Heart left ventricle (tissue), 16 donors: ENCODE measurements at regions not wholly inside any gene's neighbourhood (a gene's known extent, or its start where the extent isn't known, plus 50 kb on each side); places are given as distances from the start of the nearest gene placed in this dataset.
A peak's percentile ranks its signal among the peaks of the same experiment; 100 is the strongest.

Experiments used
- ATAC-seq, 4 donors: fragments of 200-7000 bp; cut with Tn5 transposase; one replicate each; pipeline ENCODE4 v1.9.1; 2020 to 2022; ENCODE audit warnings: moderate library complexity in 4 of 4, mild to moderate bottlenecking in 3 of 4, moderate number of reproducible peaks in 1 of 4
- DNase-seq, 5 donors: peaks; one replicate each; pipeline ENCODE4 v3.0.0-alpha.2; 2020
- H3K27ac ChIP-seq, 12 donors: fragments of 200-600 bp; sonication (generic) in 4 of 12; one replicate each; pipeline versions ENCODE4 v1.5.0 to v1.8.0; 2016 to 2022; ENCODE audit warnings: mild to moderate bottlenecking in 2 of 12
- H3K27me3 ChIP-seq, 9 donors: fragments of 200-600 bp; sonication (generic) in 2 of 9; one replicate each; pipeline versions ENCODE4 v1.5.1 to v1.8.0; 2016 to 2022; ENCODE audit warnings: mild to moderate bottlenecking in 3 of 9
- H3K36me3 ChIP-seq, 9 donors: fragments of 200-600 bp; sonication (generic) in 2 of 9; one replicate each; pipeline versions ENCODE4 v1.5.0 to v1.8.0; 2018 to 2022; ENCODE audit warnings: mild to moderate bottlenecking in 2 of 9
- H3K4me1 ChIP-seq, 12 donors: fragments of 200-600 bp; sonication (generic) in 4 of 12; one replicate each; pipeline versions ENCODE4 v1.5.0 to v1.8.0; 2016 to 2022; ENCODE audit warnings: mild to moderate bottlenecking in 3 of 12
- H3K4me3 ChIP-seq, 12 donors: fragments of 200-600 bp; sonication (generic) in 4 of 12; one replicate each; pipeline versions ENCODE4 v1.5.0 to v1.8.0; 2017 to 2022; ENCODE audit warnings: mild to moderate bottlenecking in 9 of 12, moderate library complexity in 4 of 12
- H3K9me3 ChIP-seq, 12 donors: fragments of 200-600 bp; sonication (generic) in 4 of 12; one replicate each; pipeline versions ENCODE4 v1.5.0 to v1.8.0; 2016 to 2022; ENCODE audit warnings: mild to moderate bottlenecking in 1 of 12
- POLR2A ChIP-seq, 2 donors: fragments of 450-650 bp; IDR thresholded peaks; one replicate each; pipeline ENCODE4 v1.6.1; 2017; ENCODE audit warnings: antibody characterized with exemption in 2 of 2, mild to moderate bottlenecking in 2 of 2, moderate library complexity in 2 of 2
- WGBS, 4 donors: extraction: QIAGEN DNeasy Blood & Tissue Kit in 2 of 4; methylation state at CpG; one replicate each; pipeline versions ENCODE4 v1.1.5 to v1.1.7; 2013 to 2018; 5-methylcytosine and 5-hydroxymethylcytosine counted together
- intact Hi-C, 10 donors: fragments of 100-400 bp; cut with DNase I; formaldehyde crosslinking; loops; one replicate each; pipeline versions ENCODE4 v1.11.1 to v1.14.2; 2022
- TF ChIP-seq, protein P1 (sequence below), 12 donors: fragments of 200-600 bp; sonication (generic) in 4 of 12; IDR thresholded peaks; one replicate each; pipeline versions ENCODE4 v1.5.0 to v1.8.0; 2018 to 2022; ENCODE audit warnings: antibody characterized with exemption in 12 of 12, mild to moderate bottlenecking in 5 of 12
- donor health status: ischemic (EF 13 %, LVEDD 7.1; RV severe dilation, severe dysfunction).
- donor health status: healthy with polysubstance abuse.
- donor health status: DM: no; HTN: yes; CAD: no.
- donor health status: DM: no; HTN: no; CAD: no.
- donor health status: ischemic (EF 25% LVEDD 6.9; RV normal size, moderate dysfunction).
- donor health status: ischemic (EF 25% LVEDD 5.7; RV mildly dilated, moderate dysfunction).
- donor health status: healthy.
- donor health status: DM: yes; HTN: yes; CAD: no.
- donor health status: ischemic (EF 35%, LVEDD 5.7; RV mildly dilated, moderate dysfunction).
- donor health status: nonischemic (EF 11% LVEDD 7.7; RV severe dilation, severe dysfunction).
- donor health status: DM: yes; HTN: yes; CAD: no.
- donor health status: PGD.
- donor health status: ischemic (EF 29% LVEDD 5.4; RV normal size, mild dysfunction).
- donor health status: nonischemic (EF 23%, LVEDD 6.1; RV moderate dilation, normal function).

DNA sequence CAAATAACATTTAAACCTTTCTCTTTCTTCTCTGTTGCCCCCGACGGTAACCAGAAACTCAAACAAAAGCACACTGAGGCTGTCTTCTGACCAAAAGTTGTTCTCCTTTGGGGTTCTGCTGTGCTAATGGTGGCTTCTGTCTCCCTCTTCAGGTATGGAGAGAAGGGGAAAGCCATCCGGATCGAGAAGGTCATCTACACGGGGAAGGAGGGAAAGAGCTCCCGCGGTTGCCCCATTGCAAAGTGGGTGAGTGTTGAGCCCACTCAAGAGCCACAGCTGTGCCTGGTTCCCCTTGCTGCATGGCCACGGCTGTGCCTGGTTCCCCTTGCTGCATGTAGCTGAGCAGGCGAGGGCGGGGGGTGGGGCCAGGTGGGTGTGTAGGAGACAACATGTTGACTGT lies 67.4 kb downstream of the BOLA3 start:
- Histone ChIP-seq H3K27ac (peak overlapping the region in 1 of 12 donors; percentile 33), H3K4me1 (peaks cover 0 to 30% (median 21%) of the 10 kb centered on the region in 12 donors), H3K36me3 (peaks cover 0 to 53% (median 8%) of the 10 kb centered on the region in 9 donors), H3K9me3 (no peaks in the 10 kb centered on the region), H3K4me3 (no peak overlapping the region), H3K27me3 (no peaks in the 10 kb centered on the region)
- DNase-seq: no peak
- WGBS, 4 donors: 66 to 86% (median 79%) methylated on average over 8 to 10 of the region's 10 CpGs
- TF ChIP-seq POLR2A (IDR thresholded peaks at IDR 0.05): no peak
- TF ChIP-seq, protein P1, sequence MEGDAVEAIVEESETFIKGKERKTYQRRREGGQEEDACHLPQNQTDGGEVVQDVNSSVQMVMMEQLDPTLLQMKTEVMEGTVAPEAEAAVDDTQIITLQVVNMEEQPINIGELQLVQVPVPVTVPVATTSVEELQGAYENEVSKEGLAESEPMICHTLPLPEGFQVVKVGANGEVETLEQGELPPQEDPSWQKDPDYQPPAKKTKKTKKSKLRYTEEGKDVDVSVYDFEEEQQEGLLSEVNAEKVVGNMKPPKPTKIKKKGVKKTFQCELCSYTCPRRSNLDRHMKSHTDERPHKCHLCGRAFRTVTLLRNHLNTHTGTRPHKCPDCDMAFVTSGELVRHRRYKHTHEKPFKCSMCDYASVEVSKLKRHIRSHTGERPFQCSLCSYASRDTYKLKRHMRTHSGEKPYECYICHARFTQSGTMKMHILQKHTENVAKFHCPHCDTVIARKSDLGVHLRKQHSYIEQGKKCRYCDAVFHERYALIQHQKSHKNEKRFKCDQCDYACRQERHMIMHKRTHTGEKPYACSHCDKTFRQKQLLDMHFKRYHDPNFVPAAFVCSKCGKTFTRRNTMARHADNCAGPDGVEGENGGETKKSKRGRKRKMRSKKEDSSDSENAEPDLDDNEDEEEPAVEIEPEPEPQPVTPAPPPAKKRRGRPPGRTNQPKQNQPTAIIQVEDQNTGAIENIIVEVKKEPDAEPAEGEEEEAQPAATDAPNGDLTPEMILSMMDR (IDR thresholded peaks at IDR 0.05): peak in 4 of 12 donors; percentile 12 to 24 (median 22)
- peak in 2 of 4 donors; percentile 21 to 23 for ATAC-seq
- intact Hi-C loops: loop anchor here in 1 of 10 donors (5.0 kb wide), 1 partner anchor 78 kb away; no protein-coding TSS in a partner anchor

DNA sequence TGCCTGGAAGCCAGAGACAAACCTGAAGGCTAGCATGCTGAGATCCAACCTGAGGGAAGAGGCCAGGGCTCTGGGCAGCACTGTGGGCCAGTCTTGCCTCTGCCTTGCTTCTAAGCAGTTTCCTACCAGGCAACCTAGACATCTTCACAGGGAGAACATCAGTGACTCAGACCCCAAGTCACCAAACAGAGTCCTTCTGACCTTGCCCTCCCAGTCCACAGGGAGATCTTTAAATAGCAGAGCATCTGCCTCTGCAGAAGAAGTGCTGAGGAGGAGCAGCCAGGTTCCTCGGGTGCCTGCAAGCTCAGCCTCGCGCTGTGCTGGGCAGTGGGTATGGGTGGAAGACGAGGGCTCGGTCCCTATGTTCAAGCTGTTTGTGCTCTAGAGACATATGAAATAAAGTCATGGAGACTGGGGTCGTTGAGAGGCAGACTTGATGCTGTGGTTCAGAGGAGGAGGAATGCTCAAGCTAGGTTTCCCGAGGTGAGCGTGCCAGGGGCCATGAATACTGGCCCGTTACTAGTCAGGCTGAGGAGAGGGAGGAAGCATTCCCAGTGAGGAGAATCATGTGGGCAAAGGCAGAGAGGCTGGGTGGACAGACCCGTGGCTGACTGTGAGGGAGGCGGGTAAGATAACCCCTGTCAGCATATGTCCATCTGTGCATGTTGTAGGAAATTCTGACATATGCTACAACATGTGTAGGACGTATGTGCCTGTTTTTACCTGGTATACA lies 66.5 kb downstream of the BOLA3 start:
- DNase-seq (no peak), ATAC-seq (no peak)
- intact Hi-C loops: loop anchor here in 1 of 10 donors (5.0 kb wide), 1 partner anchor 79 kb away; no protein-coding TSS in a partner anchor
- H3K27me3 ChIP-seq: no peaks in the 10 kb centered on the region
- no peak overlapping the region for H3K27ac ChIP-seq
- peaks cover 0 to 57% (median 5%) of the 10 kb centered on the region in 9 donors for H3K36me3 ChIP-seq
- TF ChIP-seq, protein P1 (IDR thresholded peaks at IDR 0.05): no peak
- no peak for TF ChIP-seq POLR2A (IDR thresholded peaks at IDR 0.05)
- H3K4me3 ChIP-seq: no peak overlapping the region
- no peaks in the 10 kb centered on the region for H3K9me3 ChIP-seq
- H3K4me1 ChIP-seq: peaks cover 0 to 22% (median 17%) of the 10 kb centered on the region in 12 donors
- WGBS, 4 donors: 85 to 94% (median 85%) methylated on average over 12 of the region's 12 CpGs

DNA sequence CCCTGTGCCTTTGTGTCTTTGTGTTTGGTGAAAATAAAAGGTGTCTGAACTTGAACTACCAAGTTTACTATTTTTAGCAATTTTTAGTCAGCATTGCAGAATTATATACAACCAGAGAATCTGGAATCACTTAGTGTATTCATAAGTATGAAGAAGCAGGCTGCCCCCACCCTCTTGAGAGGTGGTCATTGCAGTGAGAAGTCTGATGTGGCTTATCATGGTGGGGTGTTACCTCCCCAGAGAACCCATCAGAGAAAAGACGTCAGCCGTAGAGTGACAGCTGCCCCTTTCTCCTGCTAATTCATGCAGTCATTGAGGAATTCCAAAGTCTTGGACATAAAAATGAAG lies 66.0 kb downstream of the BOLA3 start:
- H3K4me1 ChIP-seq: peaks cover 0 to 21% (median 13%) of the 10 kb centered on the region in 12 donors
- no peak overlapping the region for H3K4me3 ChIP-seq
- ATAC-seq (no peak), DNase-seq (no peak)
- TF ChIP-seq POLR2A (IDR thresholded peaks at IDR 0.05): no peak
- TF ChIP-seq, protein P1 (IDR thresholded peaks at IDR 0.05): no peak
- H3K27me3 ChIP-seq: no peaks in the 10 kb centered on the region
- 91 to 96% (median 93%) methylated on average over 2 of the region's 2 CpGs for WGBS, 4 donors
- H3K9me3 ChIP-seq: no peaks in the 10 kb centered on the region
- no peak overlapping the region for H3K27ac ChIP-seq
- intact Hi-C loops: loop anchor here in 1 of 10 donors (5.0 kb wide), 1 partner anchor 79 kb away; no protein-coding TSS in a partner anchor
- peaks cover 0 to 62% (median 5%) of the 10 kb centered on the region in 9 donors for H3K36me3 ChIP-seq

DNA sequence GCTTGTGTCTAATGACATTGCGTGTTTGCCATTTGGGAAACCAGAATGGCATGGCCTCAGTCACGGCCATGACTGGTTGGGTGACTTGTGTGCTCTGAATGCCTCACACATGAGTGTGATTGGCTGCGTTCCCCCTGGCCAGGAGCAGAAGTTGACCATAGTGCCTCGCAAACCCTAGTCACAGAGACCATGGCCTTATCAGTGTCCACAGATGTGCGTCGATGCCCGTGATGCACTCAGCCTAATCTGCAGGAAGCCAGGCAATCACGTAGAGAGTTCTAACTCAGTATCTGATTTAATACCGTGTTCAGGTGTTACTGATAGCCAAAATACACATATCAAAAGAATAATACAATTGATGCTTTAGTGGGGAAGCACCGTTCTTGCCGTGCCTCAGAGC lies 64.0 kb downstream of the BOLA3 start:
- no peaks in the 10 kb centered on the region for H3K27me3 ChIP-seq
- TF ChIP-seq, protein P1 (IDR thresholded peaks at IDR 0.05): no peak
- TF ChIP-seq POLR2A (IDR thresholded peaks at IDR 0.05): no peak
- no peak for DNase-seq
- H3K9me3 ChIP-seq: no peaks in the 10 kb centered on the region
- 66 to 84% (median 75%) methylated on average over 11 of the region's 11 CpGs for WGBS, 4 donors
- no peak overlapping the region for H3K27ac ChIP-seq
- peaks cover 0 to 82% (median 20%) of the 10 kb centered on the region in 9 donors for H3K36me3 ChIP-seq
- intact Hi-C loops: loop anchor here in 1 of 10 donors (5.0 kb wide), 1 partner anchor 81 kb away; no protein-coding TSS in a partner anchor
- H3K4me1 ChIP-seq: peaks cover 0 to 11% (median 0%) of the 10 kb centered on the region in 12 donors
- ATAC-seq: no peak
- no peak overlapping the region for H3K4me3 ChIP-seq
